ENCODE measurements at regions not wholly inside any gene's neighbourhood (a gene's known extent, or its start where the extent isn't known, plus 50 kb on each side); places are given as distances from the start of the nearest gene placed in this dataset.

DNA sequence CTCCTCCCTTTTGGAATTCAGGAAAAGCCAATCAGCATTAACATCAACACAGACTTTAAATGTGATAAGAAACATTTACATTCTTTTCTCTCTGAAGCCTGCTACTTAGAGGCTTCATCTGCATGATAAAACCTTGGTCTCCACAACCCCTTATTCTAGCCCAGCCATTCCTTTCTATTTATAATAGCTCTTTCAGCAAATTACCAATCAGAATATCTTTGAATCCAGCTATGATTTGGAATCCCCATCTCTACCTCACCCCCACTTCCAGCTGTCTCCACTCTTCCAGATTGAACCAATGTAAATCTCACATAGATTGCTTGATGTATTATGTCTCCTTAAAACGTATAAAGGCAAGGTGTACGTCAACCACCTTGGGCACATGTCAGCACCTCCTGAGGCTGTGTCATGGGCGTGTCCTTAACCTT, 139.7 kb downstream of the TUSC7 start:
- POLR2A ChIA-PET, result no interaction called here

DNA sequence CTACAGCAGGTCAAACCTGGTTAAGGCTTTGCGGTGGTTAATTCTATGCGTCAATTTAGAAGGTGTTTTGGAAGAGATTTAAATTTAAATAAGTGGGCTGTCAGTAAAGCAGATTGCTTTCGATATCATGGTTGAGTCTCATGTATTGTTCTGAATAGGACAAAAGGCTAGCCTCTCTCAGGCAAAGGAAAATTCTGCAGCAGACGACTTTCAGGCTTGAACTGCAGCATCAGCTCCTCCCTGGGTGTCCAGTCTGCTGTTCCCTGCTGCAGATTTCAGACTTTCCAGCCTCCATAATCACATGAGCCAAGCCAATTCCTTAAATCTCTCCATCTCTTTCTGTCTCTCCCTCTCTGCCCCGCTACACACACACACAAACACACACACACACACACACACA, 143.2 kb downstream of the TUSC7 start:
- H3K4me2 ChIP-seq (ENCODE audit: insufficient read depth, low read length), result no peak overlapping the region
- TF ChIP-seq RFX5 (IDR thresholded peaks at IDR 0.05; ENCODE audit: low read depth, low read length) (no peak), HOXB6 (CRISPR knock-in tag; IDR thresholded peaks at IDR 0.05; ENCODE audit: borderline replicate concordance) (no peak), SREBF1 (IDR thresholded peaks at IDR 0.05; ENCODE audit: borderline replicate concordance, low read depth, low read length) (no peak), MED1 (CRISPR knock-in tag; IDR thresholded peaks at IDR 0.05; ENCODE audit: borderline replicate concordance) (no peak), ADNP (tag; IDR thresholded peaks at IDR 0.05) (no peak), CTBP1 (IDR thresholded peaks at IDR 0.05; ENCODE audit: borderline replicate concordance) (no peak), POLR2AphosphoS2 (IDR thresholded peaks at IDR 0.05; ENCODE audit: low read length) (no peak), RB1 (IDR thresholded peaks at IDR 0.05; ENCODE audit: low read depth) (no peak), ZNF561 (CRISPR knock-in tag; conservative IDR thresholded peaks at IDR 0.05) (no peak), PURB (CRISPR knock-in tag; IDR thresholded peaks at IDR 0.05; ENCODE audit: low read depth) (no peak), BMI1 (IDR thresholded peaks at IDR 0.05; ENCODE audit: low read length) (no peak)
- TF ChIP-seq, protein P1, sequence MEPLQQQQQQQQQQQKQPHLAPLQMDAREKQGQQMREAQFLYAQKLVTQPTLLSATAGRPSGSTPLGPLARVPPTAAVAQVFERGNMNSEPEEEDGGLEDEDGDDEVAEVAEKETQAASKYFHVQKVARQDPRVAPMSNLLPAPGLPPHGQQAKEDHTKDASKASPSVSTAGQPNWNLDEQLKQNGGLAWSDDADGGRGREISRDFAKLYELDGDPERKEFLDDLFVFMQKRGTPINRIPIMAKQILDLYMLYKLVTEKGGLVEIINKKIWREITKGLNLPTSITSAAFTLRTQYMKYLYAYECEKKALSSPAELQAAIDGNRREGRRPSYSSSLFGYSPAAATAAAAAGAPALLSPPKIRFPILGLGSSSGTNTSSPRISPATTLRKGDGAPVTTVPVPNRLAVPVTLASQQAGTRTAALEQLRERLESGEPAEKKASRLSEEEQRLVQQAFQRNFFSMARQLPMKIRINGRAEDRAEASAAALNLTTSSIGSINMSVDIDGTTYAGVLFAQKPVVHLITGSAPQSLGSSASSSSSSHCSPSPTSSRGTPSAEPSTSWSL (CRISPR knock-in tag; IDR thresholded peaks at IDR 0.05; ENCODE audit: borderline replicate concordance), result no peak

More for the DNA sequence above, 139.7 kb downstream of the TUSC7 start:
- no peaks in the 10 kb centered on the region for H3K27me3 ChIP-seq (ENCODE audit: control insufficient read depth in 2 of 2, insufficient read depth in 2 of 2, low read length in 2 of 2)
- no peak overlapping the region for H3K9ac ChIP-seq (ENCODE audit: insufficient read depth in 1 of 2, low read depth in 2 of 2, low read length in 2 of 2)
- 0% methylated on average over 3 of the region's 3 CpGs for WGBS (ENCODE audit: insufficient coverage, low coverage, missing lambda C conversion rate)
- intact Hi-C loops (cut with micrococcal nuclease), result no loop called here
- H3K9me3 ChIP-seq (replicated peaks; ENCODE audit: control insufficient read depth, insufficient read depth, low read depth, low read length), result no peaks in the 10 kb centered on the region
- BruUV-seq (replicated peaks), result no TSS peak
- in situ Hi-C loops (cut with MboI), result no loop called here
- H3K36me3 ChIP-seq (ENCODE audit: control insufficient read depth, insufficient read depth, low read length), result no peaks in the 10 kb centered on the region
- no peak overlapping the region for H3K4me2 ChIP-seq (ENCODE audit: insufficient read depth, low read length)
- DNase-seq (ENCODE audit: extremely low read depth in 1 of 4, low spot score in 3 of 4) (no peak), FAIRE-seq (no peak), ATAC-seq (no peak)
- no peaks in the 10 kb centered on the region for H3K4me1 ChIP-seq (replicated peaks in 1 of 2; ENCODE audit: control insufficient read depth in 2 of 2, insufficient read depth in 2 of 2, low read length in 2 of 2)
- H3K9me1 ChIP-seq (ENCODE audit: control insufficient read depth, insufficient read depth, low read length), result no peaks in the 10 kb centered on the region
- H3K27ac ChIP-seq (ENCODE audit: extremely low read depth, low read depth, low read length), result no peak overlapping the region
- H2AFZ ChIP-seq (ENCODE audit: low read depth, low read length), result no peak overlapping the region
- no peaks in the 10 kb centered on the region for H4K20me1 ChIP-seq (replicated peaks; ENCODE audit: control insufficient read depth, insufficient read depth, low read length)
- H3K4me3 ChIP-seq, result no peak overlapping the region
- CTCF ChIA-PET (ENCODE audit: low intra/inter-chr PET ratio), result no interaction called here
- TF ChIP-seq, protein P2, sequence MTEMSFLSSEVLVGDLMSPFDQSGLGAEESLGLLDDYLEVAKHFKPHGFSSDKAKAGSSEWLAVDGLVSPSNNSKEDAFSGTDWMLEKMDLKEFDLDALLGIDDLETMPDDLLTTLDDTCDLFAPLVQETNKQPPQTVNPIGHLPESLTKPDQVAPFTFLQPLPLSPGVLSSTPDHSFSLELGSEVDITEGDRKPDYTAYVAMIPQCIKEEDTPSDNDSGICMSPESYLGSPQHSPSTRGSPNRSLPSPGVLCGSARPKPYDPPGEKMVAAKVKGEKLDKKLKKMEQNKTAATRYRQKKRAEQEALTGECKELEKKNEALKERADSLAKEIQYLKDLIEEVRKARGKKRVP (CRISPR knock-in tag; IDR thresholded peaks at IDR 0.05), result no peak
- TF ChIP-seq POLR2AphosphoS5 (IDR thresholded peaks at IDR 0.05; ENCODE audit: control insufficient read depth, insufficient read depth, low read depth, low read length), result no peak
- TF ChIP-seq DMBX1 (CRISPR knock-in tag; IDR thresholded peaks at IDR 0.05; ENCODE audit: borderline replicate concordance), result no peak
- no peak for TF ChIP-seq SMARCB1 (IDR thresholded peaks at IDR 0.05; ENCODE audit: insufficient read length, low read depth)
- TF ChIP-seq HSF4 (CRISPR knock-in tag; IDR thresholded peaks at IDR 0.05; ENCODE audit: borderline replicate concordance), result no peak
- no peaks in the 10 kb centered on the region for H3K79me2 ChIP-seq (ENCODE audit: control insufficient read depth, insufficient read depth, low read length)

More for the DNA sequence above, 143.2 kb downstream of the TUSC7 start:
- FAIRE-seq (no peak), DNase-seq (ENCODE audit: extremely low read depth in 1 of 4, low spot score in 3 of 4) (no peak), ATAC-seq (no peak)
- Histone ChIP-seq H3K4me3 (no peak overlapping the region), H2AFZ (ENCODE audit: low read depth, low read length) (no peak overlapping the region), H3K36me3 (ENCODE audit: control insufficient read depth, insufficient read depth, low read length) (no peaks in the 10 kb centered on the region), H3K9ac (ENCODE audit: insufficient read depth in 1 of 2, low read depth in 2 of 2, low read length in 2 of 2) (no peak overlapping the region), H3K27ac (ENCODE audit: extremely low read depth, low read depth, low read length) (no peak overlapping the region), H3K79me2 (ENCODE audit: control insufficient read depth, insufficient read depth, low read length) (no peaks in the 10 kb centered on the region), H3K9me3 (replicated peaks; ENCODE audit: control insufficient read depth, insufficient read depth, low read depth, low read length) (no peaks in the 10 kb centered on the region), H4K20me1 (replicated peaks; ENCODE audit: control insufficient read depth, insufficient read depth, low read length) (no peaks in the 10 kb centered on the region), H3K27me3 (ENCODE audit: control insufficient read depth in 2 of 2, insufficient read depth in 2 of 2, low read length in 2 of 2) (no peaks in the 10 kb centered on the region), H3K9me1 (ENCODE audit: control insufficient read depth, insufficient read depth, low read length) (no peaks in the 10 kb centered on the region), H3K4me1 (replicated peaks in 1 of 2; ENCODE audit: control insufficient read depth in 2 of 2, insufficient read depth in 2 of 2, low read length in 2 of 2) (no peaks in the 10 kb centered on the region)
- intact Hi-C loops (cut with micrococcal nuclease), result no loop called here
- ChIA-PET POLR2A (no interaction called here), CTCF (ENCODE audit: low intra/inter-chr PET ratio) (no interaction called here)
- BruUV-seq (replicated peaks), result no TSS peak
- 0% methylated on average over 3 of the region's 5 CpGs for WGBS (ENCODE audit: insufficient coverage, low coverage, missing lambda C conversion rate)
- in situ Hi-C loops (cut with MboI), result no loop called here

All from K562 (cell line).